NCI-H2107 treated with DMSO at 0.1 percent for 48 hours (cell line): ENCODE measurements at regions not wholly inside any gene's neighbourhood (a gene's known extent, or its start where the extent isn't known, plus 50 kb on each side); places are given as distances from the start of the nearest gene placed in this dataset.
"Not testable (repeated sequence)": the region's sequence is repeated elsewhere in the genome, so short reads cannot be mapped to it uniquely, and the experiment has no call there.

ENCODE experiments used
- DNase-seq: peaks from one replicate; lab custom pipeline; 2025; ENCODE audit not compliant: unreplicated experiment; lab: John Stamatoyannopoulos, UW

- DNase-seq = no peak
Measured at GRCh38 chr1:196091397-196092135, 516.7 kb downstream of the KCNT2 start.

DNA sequence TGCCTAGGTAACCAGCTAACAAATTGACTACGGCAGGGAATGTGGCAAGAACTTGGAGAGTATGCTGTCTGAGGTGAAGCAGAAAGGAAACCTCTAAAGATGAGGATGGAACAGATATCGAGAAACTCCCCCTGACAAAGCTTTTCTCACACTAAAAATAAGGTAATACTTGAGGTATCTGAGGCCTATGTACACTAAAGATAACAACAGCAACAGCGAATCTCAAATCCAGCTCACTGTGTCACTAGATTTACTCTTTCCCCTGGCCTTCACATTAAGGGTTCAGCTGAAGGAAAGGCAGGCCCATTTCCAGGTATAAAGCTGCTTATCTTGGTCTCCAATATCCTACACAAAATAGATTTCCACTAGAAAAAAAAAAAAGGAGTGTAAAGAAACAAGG is 518.0 kb downstream of the KCNT2 start:
- DNase-seq = no peak

DNA sequence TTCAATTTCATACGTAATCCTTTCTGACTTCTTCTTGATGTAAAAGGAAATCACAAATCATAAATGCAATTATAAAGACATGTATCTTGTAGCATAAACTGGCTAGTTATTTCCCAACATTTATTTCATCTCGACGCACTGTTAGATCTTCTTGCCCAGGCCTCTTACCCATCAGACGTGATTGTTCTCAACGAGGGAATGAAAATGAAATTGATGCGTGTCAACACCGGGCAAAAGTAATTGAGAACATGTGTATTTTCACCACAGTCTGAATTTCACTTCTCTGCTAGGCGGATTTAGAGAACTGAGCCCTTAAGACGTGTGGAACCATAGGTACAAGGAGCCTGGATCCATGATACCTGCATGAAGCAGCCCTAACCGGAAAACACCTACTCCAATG is 519.7 kb downstream of the KCNT2 start:
- no peak for DNase-seq

- no peak for DNase-seq
Measured at GRCh38 chr1:196078691-196079090, 529.5 kb downstream of the KCNT2 start.

- no peak for DNase-seq
Measured at GRCh38 chr1:196075621-196076020, 532.6 kb downstream of the KCNT2 start.

GRCh38 chr1:196074182-196074581 is 534.1 kb downstream of the KCNT2 start:
- DNase-seq = no peak

- DNase-seq = no peak
Measured at GRCh38 chr1:196071447-196071846, 536.8 kb downstream of the KCNT2 start.

DNA sequence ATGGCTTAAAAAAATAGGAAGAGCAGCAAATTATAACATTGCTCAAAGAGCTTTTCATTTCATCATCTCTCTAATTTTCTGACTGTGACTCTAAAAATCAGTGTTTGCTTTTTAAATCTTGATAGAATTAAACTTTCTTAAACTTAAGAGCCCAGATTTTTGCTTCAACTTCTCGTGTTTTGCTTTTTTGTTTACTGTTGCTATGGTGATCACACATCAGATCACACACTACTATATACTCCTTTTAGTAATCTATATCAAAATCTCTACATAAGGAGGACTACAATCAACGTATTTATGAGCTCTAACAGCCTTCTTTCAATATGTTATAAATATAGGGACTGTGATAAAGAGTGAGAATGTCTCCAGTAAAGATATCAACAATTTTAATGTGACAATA is 537.3 kb downstream of the KCNT2 start:
- no peak for DNase-seq

DNA sequence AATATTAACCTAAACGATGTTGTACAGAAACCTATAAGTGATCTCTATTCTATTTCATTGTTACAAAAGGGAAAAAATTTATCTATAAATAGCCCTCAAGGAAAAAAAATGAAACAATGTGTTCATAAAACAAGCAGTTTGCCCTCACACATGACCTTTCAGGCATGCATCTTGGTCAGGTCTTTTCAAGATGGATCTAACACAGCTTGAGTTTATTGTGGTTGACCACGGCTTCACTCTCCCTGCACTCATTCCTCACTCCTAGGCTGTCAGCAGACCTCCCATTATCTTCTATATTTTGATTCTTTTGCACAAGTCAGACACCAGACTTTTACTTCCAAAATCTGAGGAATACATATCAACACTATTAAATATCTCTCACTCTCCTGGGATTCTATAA is 544.3 kb downstream of the KCNT2 start:
- DNase-seq = no peak

DNA sequence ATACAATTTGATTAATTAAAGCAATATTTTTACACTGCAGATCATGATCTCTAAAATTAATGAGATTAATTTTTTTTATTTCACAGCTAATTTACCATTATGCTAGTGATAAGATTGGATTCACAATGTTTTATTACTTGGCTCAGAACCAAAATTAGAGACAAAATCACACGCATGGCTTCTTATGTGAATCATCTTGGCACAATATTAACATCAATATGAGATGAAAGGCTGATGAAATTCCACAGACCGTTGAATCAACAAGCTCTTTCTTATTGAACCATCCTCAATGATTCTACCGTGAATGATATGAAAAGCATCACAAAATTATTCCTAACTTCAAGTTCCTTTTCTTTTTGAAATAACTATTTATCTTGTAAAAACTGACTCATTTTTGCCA is 544.9 kb downstream of the KCNT2 start:
- no peak for DNase-seq

DNA sequence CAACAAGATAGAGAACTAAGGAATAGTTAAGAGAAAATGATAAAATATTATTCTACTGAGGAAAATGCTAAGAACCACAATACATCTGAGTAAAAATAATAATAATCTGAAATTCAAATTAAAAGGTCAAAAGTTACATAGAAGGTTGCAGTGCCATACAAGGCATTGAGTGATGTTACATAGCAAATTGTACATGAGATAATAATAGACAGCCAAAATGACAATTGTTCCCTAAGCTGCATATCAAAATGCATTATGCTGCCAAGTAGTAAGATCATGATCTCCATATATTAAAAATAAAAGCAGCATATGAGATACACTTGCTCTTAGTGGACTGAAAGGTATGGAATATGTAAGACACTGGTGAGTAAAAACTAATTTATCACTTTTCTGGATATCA is 547.7 kb downstream of the KCNT2 start:
- no peak for DNase-seq

DNA sequence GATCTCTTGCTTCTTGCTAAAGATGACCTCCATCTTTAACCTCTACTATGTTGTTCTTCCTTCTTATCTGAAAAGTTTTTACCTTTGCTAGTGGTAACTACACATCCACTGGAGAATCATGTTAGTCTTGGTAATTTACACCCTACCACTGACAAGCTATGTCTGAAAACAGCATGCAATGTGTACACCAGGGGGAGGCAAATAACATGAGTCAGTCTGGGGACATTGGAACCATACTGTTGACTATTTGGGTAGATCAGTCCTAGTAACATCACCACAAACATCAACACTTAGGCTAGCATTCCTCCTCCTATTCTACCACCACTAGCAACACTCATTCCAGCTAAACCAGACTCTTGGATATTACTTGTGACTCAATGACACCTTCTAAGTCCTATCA is 549.0 kb downstream of the KCNT2 start:
- no peak for DNase-seq

DNA sequence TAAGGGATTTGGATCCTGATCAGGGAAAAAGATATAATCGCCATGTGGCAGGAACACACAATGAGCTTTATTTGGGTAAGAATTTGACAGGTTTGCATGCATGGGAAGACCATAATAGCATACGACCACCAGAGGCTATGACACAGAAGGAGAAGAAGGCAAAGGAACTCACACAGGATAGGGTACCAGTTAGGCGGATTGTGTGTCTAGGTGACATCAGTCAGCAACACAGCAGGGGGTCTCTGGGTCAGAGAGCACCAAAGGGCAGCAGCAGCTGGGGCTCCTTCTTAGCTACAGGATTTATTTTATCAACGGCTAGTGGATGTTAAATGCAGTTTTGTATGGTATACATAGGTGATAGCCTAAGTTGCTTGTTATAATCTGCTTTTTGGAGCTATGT is 551.3 kb downstream of the KCNT2 start:
- DNase-seq = no peak

- DNase-seq = no peak
Measured at GRCh38 chr1:196049407-196049806, 558.8 kb downstream of the KCNT2 start.

- no peak for DNase-seq
Measured at GRCh38 chr1:196043268-196043667, 565.0 kb downstream of the KCNT2 start.

DNA sequence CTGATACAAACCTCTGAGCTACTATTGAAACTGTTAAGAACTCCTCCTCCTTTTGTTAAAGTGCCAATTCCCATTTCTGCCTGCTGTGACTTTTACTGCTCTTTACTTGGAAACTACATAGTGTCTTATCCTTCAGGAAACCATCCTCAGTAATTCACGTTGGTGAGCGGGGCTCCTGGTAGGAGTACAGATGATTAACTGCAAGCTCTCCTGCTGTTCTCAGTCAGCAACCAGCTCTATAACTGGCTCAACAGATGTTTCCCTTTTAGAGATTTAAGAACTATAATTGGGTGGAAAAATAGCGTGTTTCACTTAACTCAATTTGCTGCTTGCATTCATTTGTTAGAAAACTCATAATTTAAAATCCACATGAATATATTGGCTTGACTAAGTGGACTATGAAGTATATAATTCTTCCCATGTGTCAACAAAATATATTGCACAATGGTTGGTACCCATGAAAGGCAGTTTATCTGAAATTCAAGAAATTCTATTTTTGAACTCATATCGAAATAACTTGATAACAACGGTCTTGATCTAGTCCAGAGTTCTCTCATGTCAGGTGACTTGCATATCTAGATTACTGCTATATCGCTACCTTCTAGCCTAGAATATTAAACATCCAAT is 574.0 kb downstream of the KCNT2 start:
- no peak for DNase-seq

GRCh38 chr1:196031387-196031786 is 576.9 kb downstream of the KCNT2 start:
- DNase-seq = not testable (repeated sequence)

DNA sequence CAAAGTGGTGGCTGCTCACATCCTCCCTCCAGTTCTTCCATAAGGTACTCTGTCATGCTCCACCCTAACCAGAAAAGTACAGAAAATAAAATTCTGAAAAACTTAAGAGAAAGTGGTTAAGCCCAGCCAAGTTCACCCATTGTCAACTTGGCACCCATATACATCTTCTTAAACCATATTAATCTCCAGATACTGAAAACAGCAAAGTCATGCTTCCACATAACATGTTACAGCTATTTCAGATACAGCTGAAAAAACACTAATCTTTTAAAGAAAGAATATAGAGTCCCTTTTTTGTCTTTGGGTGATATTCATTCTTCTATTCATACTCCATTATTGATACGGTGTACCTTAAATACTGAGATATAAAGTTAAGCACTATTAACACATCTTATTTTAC is 577.8 kb downstream of the KCNT2 start:
- DNase-seq = no peak

DNA sequence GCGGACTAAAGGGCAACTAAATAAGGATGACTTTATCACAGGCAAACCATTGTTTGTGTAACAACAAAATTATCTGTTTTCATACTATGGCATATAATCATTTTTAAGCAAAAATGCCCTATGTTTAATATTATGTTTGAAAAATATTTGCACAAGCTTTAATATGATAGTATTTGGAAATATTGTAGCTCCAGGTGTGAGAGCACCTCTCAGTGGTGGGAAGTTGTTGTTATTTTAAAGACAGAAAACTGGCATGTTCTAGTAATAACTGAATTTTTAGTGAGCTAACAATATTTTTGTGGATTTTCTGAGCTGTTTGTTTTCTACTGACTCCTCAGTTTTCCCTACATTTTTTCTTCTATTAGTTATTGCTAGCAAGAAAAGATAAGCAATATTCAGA is 578.8 kb downstream of the KCNT2 start:
- no peak for DNase-seq

DNA sequence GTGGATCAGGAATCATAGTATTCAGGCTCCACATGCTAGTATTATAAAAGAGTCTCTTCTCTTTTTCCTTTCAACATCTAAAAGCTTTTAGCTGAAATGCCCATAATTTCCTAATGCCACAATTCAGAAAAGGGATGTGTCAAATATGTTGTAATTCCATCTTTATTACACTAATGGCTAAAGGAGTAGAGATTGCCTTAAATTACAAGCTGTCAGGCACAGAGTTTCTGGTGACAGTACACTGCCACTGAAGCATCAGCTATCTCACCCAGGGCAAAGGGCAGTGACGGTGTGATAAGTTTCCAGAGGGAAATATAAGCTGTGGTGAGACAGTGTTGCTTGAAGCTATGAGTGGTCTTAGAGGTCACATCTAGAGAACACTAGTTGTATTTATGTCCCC is 581.1 kb downstream of the KCNT2 start:
- DNase-seq = no peak

GRCh38 chr1:196021174-196021573 is 587.1 kb downstream of the KCNT2 start:
- not testable (repeated sequence) for DNase-seq

GRCh38 chr1:196009362-196009761 is 598.9 kb downstream of the KCNT2 start:
- DNase-seq = no peak

DNA sequence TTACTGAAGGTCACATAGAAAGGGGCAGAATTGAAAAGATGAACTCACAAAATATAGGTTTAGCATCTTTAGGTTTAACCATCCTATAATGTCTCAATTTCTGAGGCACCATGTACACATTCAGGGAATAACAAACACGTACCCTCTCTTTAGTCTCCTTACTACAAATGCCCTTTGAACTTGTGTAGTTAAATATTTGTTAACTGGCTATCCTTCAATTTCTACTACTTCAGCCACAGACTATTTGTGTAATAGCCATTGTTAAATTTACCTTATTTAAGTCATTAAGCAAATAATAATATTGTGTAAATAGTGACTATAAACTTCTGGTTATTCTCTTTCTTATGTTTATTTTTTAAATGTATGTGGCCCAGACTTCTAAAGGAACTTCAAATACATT is 600.5 kb downstream of the KCNT2 start:
- no peak for DNase-seq
